ENCODE measurements at regions not wholly inside any gene's neighbourhood (a gene's known extent, or its start where the extent isn't known, plus 50 kb on each side); places are given as distances from the start of the nearest gene placed in this dataset.

DNA sequence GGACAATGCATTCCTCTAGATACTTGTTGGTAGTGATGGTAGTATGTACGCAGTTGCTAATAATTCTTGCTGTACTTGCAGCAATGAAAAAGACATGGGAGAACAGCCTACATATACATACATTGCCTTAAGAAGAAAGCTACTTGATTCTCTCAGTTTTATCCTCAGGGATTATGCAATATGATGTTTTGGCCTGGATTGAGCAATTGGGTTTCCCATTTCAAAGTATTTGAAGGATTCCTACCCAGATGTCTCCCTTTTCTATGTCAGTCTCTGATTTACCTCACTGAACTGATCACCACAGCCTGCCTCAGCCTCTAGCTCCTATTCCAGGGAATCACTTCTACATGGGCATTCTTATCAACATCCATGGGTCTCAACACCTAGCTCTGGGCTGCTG lies 210.1 kb upstream of the CDH10 start:
- DNase-seq (ENCODE audit: low read depth in 2 of 2), result no peak
- H3K4me3 ChIP-seq (replicated peaks in 1 of 2; ENCODE audit: low read depth in 2 of 2, low read length in 2 of 2), result no peak overlapping the region

DNA sequence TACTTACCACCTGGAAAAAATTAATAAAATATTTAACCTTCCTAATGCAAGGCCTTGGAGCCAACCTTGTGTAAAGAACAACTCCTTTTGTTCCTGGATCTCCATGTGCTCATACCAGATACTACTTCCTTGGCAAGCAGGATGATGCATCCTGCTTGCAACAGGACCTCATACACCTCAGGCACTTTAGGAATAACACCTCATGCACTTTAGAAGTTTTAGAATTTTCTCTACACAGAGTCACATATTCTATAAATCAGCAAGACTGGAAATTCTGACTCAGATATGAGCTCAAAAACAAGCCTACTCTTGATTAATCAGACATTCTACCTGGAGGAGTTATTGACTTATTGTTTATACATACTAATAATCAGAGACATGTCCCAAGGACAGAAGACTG lies 209.6 kb upstream of the CDH10 start:
- no peak overlapping the region for H3K4me3 ChIP-seq (replicated peaks in 1 of 2; ENCODE audit: low read depth in 2 of 2, low read length in 2 of 2)
- TF ChIP-seq, protein P1, sequence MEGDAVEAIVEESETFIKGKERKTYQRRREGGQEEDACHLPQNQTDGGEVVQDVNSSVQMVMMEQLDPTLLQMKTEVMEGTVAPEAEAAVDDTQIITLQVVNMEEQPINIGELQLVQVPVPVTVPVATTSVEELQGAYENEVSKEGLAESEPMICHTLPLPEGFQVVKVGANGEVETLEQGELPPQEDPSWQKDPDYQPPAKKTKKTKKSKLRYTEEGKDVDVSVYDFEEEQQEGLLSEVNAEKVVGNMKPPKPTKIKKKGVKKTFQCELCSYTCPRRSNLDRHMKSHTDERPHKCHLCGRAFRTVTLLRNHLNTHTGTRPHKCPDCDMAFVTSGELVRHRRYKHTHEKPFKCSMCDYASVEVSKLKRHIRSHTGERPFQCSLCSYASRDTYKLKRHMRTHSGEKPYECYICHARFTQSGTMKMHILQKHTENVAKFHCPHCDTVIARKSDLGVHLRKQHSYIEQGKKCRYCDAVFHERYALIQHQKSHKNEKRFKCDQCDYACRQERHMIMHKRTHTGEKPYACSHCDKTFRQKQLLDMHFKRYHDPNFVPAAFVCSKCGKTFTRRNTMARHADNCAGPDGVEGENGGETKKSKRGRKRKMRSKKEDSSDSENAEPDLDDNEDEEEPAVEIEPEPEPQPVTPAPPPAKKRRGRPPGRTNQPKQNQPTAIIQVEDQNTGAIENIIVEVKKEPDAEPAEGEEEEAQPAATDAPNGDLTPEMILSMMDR (IDR thresholded peaks at IDR 0.05; ENCODE audit: low read depth, low read length), result no peak
- no peak for DNase-seq (ENCODE audit: low read depth in 2 of 2)

More for the DNA sequence above, 210.1 kb upstream of the CDH10 start:
- TF ChIP-seq, protein P1 (IDR thresholded peaks at IDR 0.05; ENCODE audit: low read depth, low read length), result no peak

DNA sequence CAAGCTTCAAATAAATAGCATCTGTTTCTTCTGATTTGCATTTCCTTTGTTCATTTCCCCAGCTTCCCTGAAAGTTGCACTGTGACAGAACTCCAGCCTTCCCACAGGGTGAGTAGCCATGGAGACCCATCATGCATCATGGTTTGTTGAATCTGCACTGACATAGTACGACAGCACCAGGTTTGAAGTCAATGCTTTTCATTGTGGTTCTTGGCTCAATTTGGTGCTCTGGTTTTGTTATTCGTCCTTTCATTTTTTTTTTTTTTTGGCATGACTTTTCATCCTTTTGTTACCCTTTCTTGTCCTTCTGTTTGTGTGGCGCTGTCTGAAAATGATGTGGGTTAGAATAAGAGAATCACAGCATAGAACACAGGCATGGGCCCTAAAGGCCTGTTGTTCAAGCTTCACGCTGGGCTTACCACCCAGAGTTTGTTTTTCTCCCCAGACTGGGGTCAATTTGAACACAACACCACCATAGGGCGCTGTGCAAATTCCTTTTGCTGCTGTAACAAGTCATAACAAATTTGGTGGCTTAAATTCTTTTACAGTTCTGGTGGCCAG lies 206.2 kb upstream of the CDH10 start:
- TF ChIP-seq, protein P1 (IDR thresholded peaks at IDR 0.05; ENCODE audit: low read depth, low read length), result no peak
- no peak for DNase-seq (ENCODE audit: low read depth in 2 of 2)
- no peak overlapping the region for H3K4me3 ChIP-seq (replicated peaks in 1 of 2; ENCODE audit: low read depth in 2 of 2, low read length in 2 of 2)

DNA sequence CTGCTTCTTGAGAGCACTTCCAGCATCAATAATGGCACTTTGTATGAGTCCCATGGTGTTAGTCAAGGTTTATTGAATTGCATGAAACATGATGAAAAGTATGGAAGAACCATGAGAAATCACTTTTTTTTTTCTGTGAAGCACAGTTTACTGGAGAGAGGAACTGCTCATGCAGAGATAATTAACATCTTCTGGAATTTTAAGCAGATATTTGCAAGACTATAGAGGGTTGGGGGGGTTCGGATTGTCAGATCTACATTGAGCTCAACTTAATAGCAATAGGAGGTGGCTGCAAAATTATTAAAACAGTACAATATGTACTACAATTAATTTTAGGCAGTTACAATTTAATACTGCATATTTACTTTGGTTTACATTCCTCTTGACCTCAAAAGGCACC lies 204.4 kb upstream of the CDH10 start:
- no peak overlapping the region for H3K4me3 ChIP-seq (replicated peaks in 1 of 2; ENCODE audit: low read depth in 2 of 2, low read length in 2 of 2)
- TF ChIP-seq, protein P1 (IDR thresholded peaks at IDR 0.05; ENCODE audit: low read depth, low read length), result no peak
- no peak for DNase-seq (ENCODE audit: low read depth in 2 of 2)

DNA sequence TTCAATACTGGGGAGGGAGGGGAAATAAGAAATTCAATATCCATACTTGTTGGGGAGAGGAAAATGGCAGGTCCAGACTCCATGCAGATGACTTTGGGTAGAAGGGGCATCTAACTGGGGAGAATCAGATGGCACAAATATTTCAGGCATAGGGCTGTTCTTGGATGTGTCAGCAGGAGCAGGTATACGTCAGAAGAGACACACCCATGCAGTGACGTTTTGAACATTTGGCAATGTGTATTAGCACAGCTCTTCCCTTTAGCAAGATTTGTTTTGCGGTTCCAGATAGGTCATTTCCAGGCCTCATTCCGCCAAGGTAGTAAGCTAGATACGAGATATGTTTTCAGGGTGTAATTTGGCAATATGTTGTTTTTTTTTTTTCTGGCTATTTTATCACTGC lies 187.2 kb upstream of the CDH10 start:
- no peak for DNase-seq (ENCODE audit: low read depth in 2 of 2)

DNA sequence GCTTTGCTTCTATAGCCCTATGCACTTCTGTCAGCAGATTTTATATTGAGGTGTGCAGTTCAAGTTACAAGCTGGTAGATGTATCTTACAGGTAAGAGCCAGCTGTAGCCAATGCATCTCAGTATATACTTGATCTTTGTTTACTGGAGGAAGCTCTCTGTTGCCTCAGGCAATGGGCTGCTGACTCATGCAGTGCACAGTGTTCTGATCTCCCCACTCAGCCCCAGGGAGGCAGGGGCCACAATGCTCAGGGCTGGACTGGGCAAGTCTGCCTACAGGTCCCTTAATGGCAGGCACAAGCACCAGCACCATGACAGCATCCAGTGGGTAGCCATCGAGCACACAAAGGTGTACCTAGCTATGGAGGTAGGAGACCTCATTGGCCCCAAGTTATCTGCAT lies 178.8 kb upstream of the CDH10 start:
- TF ChIP-seq, protein P1 (IDR thresholded peaks at IDR 0.05; ENCODE audit: low read depth, low read length), result no peak
- no peak for DNase-seq (ENCODE audit: low read depth in 2 of 2)

More for the DNA sequence above, 187.2 kb upstream of the CDH10 start:
- no peak overlapping the region for H3K4me3 ChIP-seq (replicated peaks in 1 of 2; ENCODE audit: low read depth in 2 of 2, low read length in 2 of 2)
- TF ChIP-seq, protein P1 (IDR thresholded peaks at IDR 0.05; ENCODE audit: low read depth, low read length), result no peak

DNA sequence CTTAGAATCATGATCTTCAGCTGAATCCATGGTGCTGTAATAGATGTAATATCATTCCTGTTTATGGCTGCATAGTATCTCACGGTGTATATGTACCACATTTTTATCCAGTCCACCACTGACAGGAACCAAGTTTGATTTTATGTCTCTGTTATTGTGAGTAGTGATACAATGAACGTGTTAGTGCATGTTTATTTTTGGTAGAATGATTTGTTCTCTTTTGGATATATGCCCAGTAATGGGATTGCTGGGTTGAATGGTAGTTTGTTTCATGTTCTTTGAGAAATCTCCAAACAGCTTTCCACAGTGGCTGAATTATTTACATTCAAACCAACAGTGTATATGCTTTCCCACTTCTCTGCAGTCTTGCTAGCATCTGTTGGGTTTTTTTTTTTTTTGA lies 175.1 kb upstream of the CDH10 start:
- no peak for DNase-seq (ENCODE audit: low read depth in 2 of 2)
- no peak overlapping the region for H3K4me3 ChIP-seq (replicated peaks in 1 of 2; ENCODE audit: low read depth in 2 of 2, low read length in 2 of 2)
- TF ChIP-seq, protein P1 (IDR thresholded peaks at IDR 0.05; ENCODE audit: low read depth, low read length), result no peak

More for the DNA sequence above, 178.8 kb upstream of the CDH10 start:
- H3K4me3 ChIP-seq (replicated peaks in 1 of 2; ENCODE audit: low read depth in 2 of 2, low read length in 2 of 2), result no peak overlapping the region
